Endothelial cell of umbilical vein (primary cell): ENCODE measurements at regions not wholly inside any gene's neighbourhood (a gene's known extent, or its start where the extent isn't known, plus 50 kb on each side); places are given as distances from the start of the nearest gene placed in this dataset.

Experiments
- BruUV-seq: library from RNA; stranded (reverse); fragments of 400-500 nt; replicated peaks from 2 replicates; lab custom pipeline; 2021; lab: Mats Ljungman, UMichigan
- CTCF ChIA-PET: fragments of 300-600, 350-600 bp; sonication (Branson Sonifier 250); formaldehyde crosslinking; loops from one replicate; lab custom pipeline; 2021; ENCODE audit warnings: antibody characterized with exemption, inconsistent platforms; lab: Charles Lee
- POLR2A ChIA-PET: fragments of 300-600, 350-600 bp; sonication (Branson Sonifier 250); formaldehyde crosslinking; loops from one replicate; lab custom pipeline; 2021; ENCODE audit warnings: antibody characterized with exemption, inconsistent platforms; lab: Charles Lee
- DNase-seq: peaks from one replicate; pipeline ENCODE4 v3.0.0-alpha.2; 2011; ENCODE audit warnings: low read depth, low spot score
- FAIRE-seq: peaks from 2 replicates; lab custom pipeline; 2011; peaks lifted over from hg19 to GRCh38; lab: Jason Lieb, UNC
- H2AFZ ChIP-seq: 2 replicates; pipeline ENCODE4 v1.6.0; 2012; ENCODE audit warnings: low read depth, low read length, control low read depth, inconsistent platforms
- H3K27ac ChIP-seq: 2 replicates; pipeline ENCODE4 v1.5.1; 2011; ENCODE audit warnings: low read depth, mild to moderate bottlenecking, control low read depth, low read length, moderate library complexity; ENCODE audit not compliant: insufficient read depth
- H3K27me3 ChIP-seq, 2 experiments: 2 replicates each; pipeline versions ENCODE4 v1.6.0 to v1.6.1; 2011; ENCODE audit warnings: low read length in 2 of 2, mixed read lengths in 1 of 2; ENCODE audit not compliant: control insufficient read depth in 2 of 2, insufficient read depth in 2 of 2
- H3K36me3 ChIP-seq, 2 experiments: 2 replicates in 1 of 2; 3 replicates in 1 of 2; pipeline ENCODE4 v1.5.1; 2011; ENCODE audit warnings: low read length in 2 of 2, mild to moderate bottlenecking in 1 of 2, moderate library complexity in 1 of 2; ENCODE audit not compliant: control insufficient read depth in 2 of 2, insufficient read depth in 2 of 2; ENCODE audit errors: extremely low read depth in 1 of 2
- H3K4me1 ChIP-seq: 3 replicates; pipeline ENCODE4 v1.5.1; 2011; ENCODE audit warnings: mild to moderate bottlenecking, low read length; ENCODE audit not compliant: control insufficient read depth, insufficient read depth; ENCODE audit errors: extremely low read depth
- H3K4me2 ChIP-seq: 2 replicates; pipeline ENCODE4 v1.6.1; 2011; ENCODE audit warnings: low read length, control low read depth, mixed read lengths; ENCODE audit not compliant: insufficient read depth
- H3K4me3 ChIP-seq, 3 experiments: fragments of 200-600 bp in 1 of 3; sonication (generic), shearing (Covaris generic) in 1 of 3; replicated peaks in 1 of 3; 2 replicates each; pipeline ENCODE4 v1.5.1; 2011 to 2016; ENCODE audit warnings: control low read depth in 3 of 3, low read length in 3 of 3, mild to moderate bottlenecking in 2 of 3, inconsistent platforms in 1 of 3, low read depth in 1 of 3, moderate library complexity in 1 of 3; ENCODE audit not compliant: insufficient read depth in 1 of 3
- H3K79me2 ChIP-seq: 2 replicates; pipeline ENCODE4 v1.6.0; 2012; ENCODE audit warnings: low read length, inconsistent platforms; ENCODE audit not compliant: control insufficient read depth, insufficient read depth
- H3K9ac ChIP-seq: replicated peaks from 2 replicates; pipeline ENCODE3; 2011; ENCODE audit warnings: low read length, control low read depth; ENCODE audit not compliant: insufficient read depth; ENCODE audit errors: extremely low read depth
- H3K9me1 ChIP-seq: replicated peaks from 3 replicates; pipeline ENCODE4 v1.6.0; 2011; ENCODE audit warnings: mild to moderate bottlenecking, low read length; ENCODE audit not compliant: control insufficient read depth, insufficient read depth; ENCODE audit errors: extremely low read depth
- H3K9me3 ChIP-seq: replicated peaks from 2 replicates; pipeline ENCODE4 v1.5.1; 2012; ENCODE audit warnings: low read length, inconsistent platforms; ENCODE audit not compliant: control insufficient read depth, insufficient read depth
- H4K20me1 ChIP-seq: replicated peaks from 2 replicates; pipeline ENCODE3; 2011; ENCODE audit warnings: mild to moderate bottlenecking, low read length; ENCODE audit not compliant: control insufficient read depth, insufficient read depth; ENCODE audit errors: extremely low read depth
- EZH2 ChIP-seq: IDR thresholded peaks from 2 replicates; pipeline ENCODE4 v1.6.1; 2012; ENCODE audit warnings: borderline replicate concordance, low read depth, mild to moderate bottlenecking, moderate library complexity, low read length, inconsistent platforms; ENCODE audit not compliant: severe bottlenecking
- GATA2 ChIP-seq: IDR thresholded peaks from 2 replicates; pipeline ENCODE4 v1.7.0; 2011; ENCODE audit warnings: low read depth, mild to moderate bottlenecking, moderate library complexity, mixed read lengths, low read length; ENCODE audit not compliant: insufficient read length, insufficient read depth
- JUN ChIP-seq: IDR thresholded peaks from 2 replicates; pipeline ENCODE4 v1.6.1; 2011; ENCODE audit warnings: borderline replicate concordance, low read depth; ENCODE audit not compliant: insufficient read length, insufficient read depth
- MYC ChIP-seq: IDR thresholded peaks from one replicate; pipeline ENCODE4 v1.6.1; 2011; ENCODE audit warnings: mild to moderate bottlenecking, low read depth, low read length
- POLR2A ChIP-seq: IDR thresholded peaks from 2 replicates; pipeline ENCODE4 v1.6.1; 2012; ENCODE audit warnings: low read depth, mild to moderate bottlenecking, control low read depth, low read length
- POLR2AphosphoS5 ChIP-seq: IDR thresholded peaks from 2 replicates; pipeline ENCODE4 v1.6.1; 2012; ENCODE audit warnings: low read depth, mild to moderate bottlenecking, control low read depth, low read length, moderate library complexity; ENCODE audit not compliant: insufficient read depth
- dilution Hi-C: fragments of 300-500 bp; cut with MboI; formaldehyde crosslinking; loops from one replicate; pipeline ENCODE4 v1.15.0; 2019; ENCODE audit warnings: low sequenced_read_pairs; ENCODE audit not compliant: extremely low pct_ligation_motif_present
- intact Hi-C: fragments of 100-400 bp; cut with micrococcal nuclease; formaldehyde crosslinking; loops from one replicate; pipeline ENCODE4 v1.10.0; 2022
- TF ChIP-seq, protein P1 (sequence below), 2 donors: IDR thresholded peaks; 1 replicate in 1 of 2; 2 replicates in 1 of 2; pipeline ENCODE4 v1.5.1; 2011; ENCODE audit warnings: low read length in 2 of 2, mild to moderate bottlenecking in 2 of 2, moderate library complexity in 2 of 2, control low read depth in 1 of 2, inconsistent platforms in 1 of 2, low read depth in 1 of 2; ENCODE audit not compliant: insufficient read depth in 1 of 2; ENCODE audit errors: extremely low read depth in 1 of 2
- TF ChIP-seq, protein P2 (sequence below): IDR thresholded peaks from 2 replicates; pipeline ENCODE4 v1.6.1; 2011; ENCODE audit not compliant: insufficient read depth, insufficient read length

DNA sequence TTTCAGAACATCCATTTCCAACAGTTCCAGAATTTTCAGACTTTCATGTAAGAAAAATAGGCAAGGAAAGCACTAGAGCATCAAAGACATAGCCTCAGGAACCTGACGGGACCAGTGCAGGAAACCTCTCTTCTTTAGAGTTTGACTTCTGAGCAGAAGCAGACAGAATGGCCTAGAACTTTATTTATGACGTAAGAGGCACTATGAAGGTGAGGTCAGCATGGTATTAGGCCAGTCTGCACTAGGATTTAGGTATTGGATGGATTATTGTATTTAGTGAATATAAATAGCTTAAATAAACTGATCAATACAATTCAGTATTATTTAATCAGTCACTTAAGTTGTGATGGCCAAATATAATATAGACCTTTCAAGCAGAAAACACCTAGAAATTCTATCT is 117.6 kb downstream of the CYRIA start:
- ChIA-PET CTCF (interaction anchor here (1.2 kb wide), 1 partner anchor 209 kb away, joined by 3 read pairs; no protein-coding TSS in a partner anchor), POLR2A (no interaction called here)
- H3K4me1 ChIP-seq = no peaks in the 10 kb centered on the region
- no peaks in the 10 kb centered on the region for H3K9me1 ChIP-seq
- no peaks in the 10 kb centered on the region for H3K79me2 ChIP-seq
- dilution Hi-C loops (no loop called here), intact Hi-C loops (no loop called here)
- TF ChIP-seq POLR2AphosphoS5 (no peak), POLR2A (no peak), GATA2 (no peak), MYC (no peak), EZH2 (no peak), JUN (no peak)
- TF ChIP-seq, protein P1, sequence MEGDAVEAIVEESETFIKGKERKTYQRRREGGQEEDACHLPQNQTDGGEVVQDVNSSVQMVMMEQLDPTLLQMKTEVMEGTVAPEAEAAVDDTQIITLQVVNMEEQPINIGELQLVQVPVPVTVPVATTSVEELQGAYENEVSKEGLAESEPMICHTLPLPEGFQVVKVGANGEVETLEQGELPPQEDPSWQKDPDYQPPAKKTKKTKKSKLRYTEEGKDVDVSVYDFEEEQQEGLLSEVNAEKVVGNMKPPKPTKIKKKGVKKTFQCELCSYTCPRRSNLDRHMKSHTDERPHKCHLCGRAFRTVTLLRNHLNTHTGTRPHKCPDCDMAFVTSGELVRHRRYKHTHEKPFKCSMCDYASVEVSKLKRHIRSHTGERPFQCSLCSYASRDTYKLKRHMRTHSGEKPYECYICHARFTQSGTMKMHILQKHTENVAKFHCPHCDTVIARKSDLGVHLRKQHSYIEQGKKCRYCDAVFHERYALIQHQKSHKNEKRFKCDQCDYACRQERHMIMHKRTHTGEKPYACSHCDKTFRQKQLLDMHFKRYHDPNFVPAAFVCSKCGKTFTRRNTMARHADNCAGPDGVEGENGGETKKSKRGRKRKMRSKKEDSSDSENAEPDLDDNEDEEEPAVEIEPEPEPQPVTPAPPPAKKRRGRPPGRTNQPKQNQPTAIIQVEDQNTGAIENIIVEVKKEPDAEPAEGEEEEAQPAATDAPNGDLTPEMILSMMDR (IDR thresholded peaks at IDR 0.05; ENCODE audit: extremely low read depth in 1 of 2, insufficient read depth in 1 of 2, low read depth in 1 of 2, low read length in 2 of 2) = no peak
- TF ChIP-seq, protein P2, sequence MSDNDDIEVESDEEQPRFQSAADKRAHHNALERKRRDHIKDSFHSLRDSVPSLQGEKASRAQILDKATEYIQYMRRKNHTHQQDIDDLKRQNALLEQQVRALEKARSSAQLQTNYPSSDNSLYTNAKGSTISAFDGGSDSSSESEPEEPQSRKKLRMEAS = no peak
- H3K9ac ChIP-seq = no peak overlapping the region
- no peaks in the 10 kb centered on the region for H4K20me1 ChIP-seq
- no peak overlapping the region for H2AFZ ChIP-seq
- no peak overlapping the region for H3K4me2 ChIP-seq
- no peak overlapping the region for H3K4me3 ChIP-seq
- FAIRE-seq = no peak
- H3K36me3 ChIP-seq = peaks cover 0 to 5% of the 10 kb centered on the region in 2 experiments
- no peaks in the 10 kb centered on the region for H3K9me3 ChIP-seq
- no peaks in the 10 kb centered on the region for H3K27me3 ChIP-seq
- no peak for DNase-seq
- BruUV-seq = no TSS peak
- no peak overlapping the region for H3K27ac ChIP-seq
